GM19351 (cell line): ENCODE measurements at regions not wholly inside any gene's neighbourhood (a gene's known extent, or its start where the extent isn't known, plus 50 kb on each side); places are given as distances from the start of the nearest gene placed in this dataset.
"Not testable (repeated sequence)": the region's sequence is repeated elsewhere in the genome, so short reads cannot be mapped to it uniquely, and the experiment has no call there.

Source experiments
- ATAC-seq: cut with Tn5 transposase; IDR thresholded peaks from one replicate; pipeline ENCODE4 v1.9.1; 2021; ENCODE audit warnings: mild to moderate bottlenecking, moderate library complexity; ENCODE audit not compliant: unreplicated experiment

DNA sequence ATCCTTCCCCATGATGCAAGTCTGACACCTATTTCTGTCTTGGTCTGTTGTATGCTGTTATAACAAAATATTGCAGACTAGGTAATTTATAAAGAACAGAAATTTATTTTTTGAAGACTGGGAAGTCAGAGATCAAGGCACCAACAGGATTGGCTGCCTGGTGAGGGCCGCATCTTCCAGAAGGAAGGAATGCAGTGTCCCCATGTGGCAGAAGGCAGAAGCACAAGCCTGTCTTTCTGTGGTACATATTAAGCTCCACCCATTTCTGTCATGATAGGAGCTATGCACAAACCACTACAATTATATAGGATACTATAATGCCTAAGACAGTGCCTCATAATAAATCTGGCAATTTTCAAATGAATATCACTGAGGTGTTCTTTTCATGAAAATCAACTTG, 502.3 kb upstream of the DIAPH2 start:
- ATAC-seq = peak; percentile 82

DNA sequence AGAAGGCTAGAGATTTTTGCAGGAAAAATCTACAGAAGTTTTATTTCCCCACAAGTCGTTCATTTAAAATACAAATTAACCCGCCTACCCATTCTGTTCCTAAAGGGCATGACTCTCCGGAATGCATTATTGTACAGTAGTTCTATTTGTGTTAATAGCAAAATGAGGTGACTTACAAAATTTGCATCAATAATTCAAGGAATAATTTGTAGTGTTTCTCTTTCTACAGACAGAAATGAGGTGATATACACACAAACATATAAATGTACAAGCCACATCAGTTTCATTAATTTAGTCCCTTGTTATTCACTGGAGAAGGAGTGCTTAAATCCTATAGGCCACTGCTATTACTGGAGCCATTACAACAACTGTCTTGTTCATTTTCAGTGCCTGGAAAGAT, 501.3 kb upstream of the DIAPH2 start:
- no peak for ATAC-seq

GRCh38 chrX:96183843-96184242, 500.8 kb upstream of the DIAPH2 start:
- ATAC-seq = no peak

DNA sequence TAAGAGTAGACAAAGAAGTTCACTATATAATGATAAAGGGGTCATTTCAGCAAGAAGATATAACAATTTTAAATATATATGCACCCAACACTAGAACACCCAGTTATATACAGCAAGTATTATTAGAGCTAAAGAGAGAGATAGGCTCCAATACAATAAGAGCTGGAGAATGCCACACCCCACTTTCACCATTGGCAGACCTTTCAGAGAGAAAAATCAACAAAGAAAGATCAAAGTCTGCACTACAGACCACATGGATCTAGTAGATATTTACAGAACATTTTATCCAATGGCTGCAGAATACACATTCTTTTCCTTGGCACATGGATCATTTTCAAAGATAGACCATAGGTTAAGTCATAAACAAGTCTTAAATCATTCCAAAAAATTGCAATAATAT, 479.7 kb upstream of the DIAPH2 start:
- no peak for ATAC-seq

DNA sequence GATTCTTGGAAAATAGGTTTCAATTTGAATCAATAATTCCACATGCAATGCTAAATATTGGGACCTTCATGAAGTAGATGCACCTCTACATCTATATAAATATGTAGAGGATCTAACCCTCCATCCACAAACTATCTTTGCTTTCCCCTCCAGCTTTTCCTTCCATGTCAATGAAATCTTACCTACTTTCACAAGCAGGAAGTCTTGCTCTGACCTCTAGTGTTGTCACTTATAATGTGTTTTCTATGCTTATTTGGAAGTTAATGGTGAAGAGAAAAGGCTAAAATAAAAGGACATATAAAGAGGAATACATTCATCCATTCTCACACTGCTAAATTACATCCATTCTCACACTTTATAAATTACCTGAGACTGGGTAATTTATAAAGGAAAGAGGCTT, 472.7 kb upstream of the DIAPH2 start:
- ATAC-seq = no peak

GRCh38 chrX:96214681-96215080, 470.0 kb upstream of the DIAPH2 start:
- ATAC-seq = not testable (repeated sequence)

DNA sequence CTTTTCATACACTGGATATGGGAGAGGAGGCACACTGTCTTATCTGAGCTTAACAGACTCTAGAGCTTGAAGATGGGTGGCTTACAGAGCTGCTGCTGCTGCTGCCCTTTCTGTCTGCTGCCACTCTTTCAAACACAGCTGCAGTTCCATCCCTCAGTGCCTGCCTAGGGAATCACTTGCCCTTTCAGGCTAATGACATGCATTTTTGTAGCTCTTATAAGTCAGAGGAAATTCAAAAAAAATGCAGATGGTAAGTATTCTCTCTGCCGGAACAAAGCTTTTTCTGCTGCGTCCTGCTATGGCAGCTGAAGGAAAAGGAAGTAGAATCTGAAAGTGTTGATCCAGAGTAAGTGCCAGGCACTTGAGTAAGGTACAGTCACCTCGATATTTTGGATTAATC, 460.4 kb upstream of the DIAPH2 start:
- ATAC-seq = no peak

GRCh38 chrX:96244955-96245354, 439.7 kb upstream of the DIAPH2 start:
- ATAC-seq = no peak

DNA sequence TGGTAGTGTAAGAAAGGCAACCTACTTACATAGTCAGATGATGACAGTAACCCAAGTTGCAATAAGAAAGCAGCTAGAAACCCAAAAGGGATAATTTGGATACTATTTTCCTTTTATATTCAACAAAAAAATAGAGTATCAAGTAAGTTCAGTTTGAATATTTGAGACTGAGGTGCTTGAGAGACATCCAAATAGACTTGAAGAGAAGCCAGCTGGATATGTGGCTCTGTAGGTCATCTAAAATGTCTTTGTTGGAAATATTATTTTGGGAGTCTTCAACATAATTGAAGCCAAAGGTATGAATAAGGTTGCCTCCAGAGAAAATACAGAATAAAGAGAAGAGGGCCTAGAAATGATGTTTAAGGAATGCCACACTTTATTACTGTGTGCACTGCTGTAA, 438.2 kb upstream of the DIAPH2 start:
- ATAC-seq = no peak
